Activated T-cell treated with anti-CD3 and anti-CD28 coated beads, Interleukin-2, amount 50 U/mL, for 4 hours (primary cell): ENCODE measurements at regions not wholly inside any gene's neighbourhood (a gene's known extent, or its start where the extent isn't known, plus 50 kb on each side); places are given as distances from the start of the nearest gene placed in this dataset.
"Not testable (repeated sequence)": the region's sequence is repeated elsewhere in the genome, so short reads cannot be mapped to it uniquely, and the experiment has no call there.

Source experiments
- ATAC-seq, 2 donors: fragments of 200-7000 bp; cut with Tn5 transposase; one replicate each; pipeline ENCODE4 v1.10.0; 2021
- DNase-seq: peaks from one replicate; pipeline ENCODE4 v3.0.0-alpha.2; 2020
- H3K27me3 Mint-ChIP-seq: one replicate; pipeline ENCODE4 v1.8.0; 2021; ENCODE audit warnings: low read depth, mixed read lengths
- H3K36me3 Mint-ChIP-seq: one replicate; pipeline ENCODE4 v1.8.0; 2022; ENCODE audit warnings: mixed read lengths; ENCODE audit not compliant: insufficient read depth
- H3K4me1 Mint-ChIP-seq: one replicate; pipeline ENCODE4 v1.8.0; 2021; ENCODE audit warnings: low read depth, mixed read lengths
- H3K4me3 Mint-ChIP-seq: one replicate; pipeline ENCODE4 v1.8.0; 2021; ENCODE audit warnings: mild to moderate bottlenecking, moderate library complexity, mixed read lengths
- H3K9me3 Mint-ChIP-seq: one replicate; pipeline ENCODE4 v1.8.0; 2021; ENCODE audit warnings: mixed read lengths

- Mint-ChIP-seq H3K4me1 (no peaks in the 10 kb centered on the region), H3K27me3 (no peaks in the 10 kb centered on the region), H3K9me3 (peaks cover 20% of the 10 kb centered on the region), H3K4me3 (no peak overlapping the region), H3K36me3 (no peaks in the 10 kb centered on the region)
- ATAC-seq: no peak
- DNase-seq: no peak
Observed at GRCh38 chr5:111643499-111643898, 113.5 kb downstream of the NREP start.

DNA sequence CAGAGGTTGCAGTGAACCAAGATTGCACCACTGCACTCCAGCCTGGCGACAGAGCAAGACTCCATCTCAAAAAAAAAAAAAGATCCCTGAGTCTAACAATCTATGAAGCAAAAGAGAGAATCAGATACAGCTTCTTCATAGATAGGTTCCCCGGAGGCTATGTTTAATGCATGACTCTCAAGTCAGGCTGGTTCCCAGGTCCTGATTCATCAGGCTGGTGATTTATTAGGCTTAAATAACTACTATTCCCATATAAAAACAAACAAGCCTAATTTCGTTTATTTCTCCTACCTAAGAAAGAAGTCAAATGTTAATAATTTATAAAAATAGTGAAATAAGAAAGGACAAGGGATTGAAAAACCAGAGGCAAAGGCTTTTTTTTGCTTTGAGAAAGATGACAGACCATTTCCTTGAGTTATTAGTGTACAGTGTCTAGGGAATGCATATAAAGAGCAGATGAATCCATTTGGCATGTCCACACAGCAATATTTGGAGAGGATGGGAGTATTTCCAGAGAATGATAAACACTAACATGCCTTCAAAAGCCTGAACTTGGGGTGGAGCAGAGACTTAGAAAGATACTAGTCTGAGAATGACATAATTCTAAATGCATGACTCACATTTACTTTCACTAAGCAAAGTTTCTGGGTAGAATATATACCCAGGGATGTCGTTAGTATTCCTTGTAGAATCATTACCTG is 115.3 kb downstream of the NREP start:
- Mint-ChIP-seq H3K4me1 (no peaks in the 10 kb centered on the region), H3K36me3 (no peaks in the 10 kb centered on the region), H3K4me3 (no peak overlapping the region), H3K27me3 (no peaks in the 10 kb centered on the region), H3K9me3 (peaks cover 27% of the 10 kb centered on the region)
- ATAC-seq (no peak), DNase-seq (no peak)

DNA sequence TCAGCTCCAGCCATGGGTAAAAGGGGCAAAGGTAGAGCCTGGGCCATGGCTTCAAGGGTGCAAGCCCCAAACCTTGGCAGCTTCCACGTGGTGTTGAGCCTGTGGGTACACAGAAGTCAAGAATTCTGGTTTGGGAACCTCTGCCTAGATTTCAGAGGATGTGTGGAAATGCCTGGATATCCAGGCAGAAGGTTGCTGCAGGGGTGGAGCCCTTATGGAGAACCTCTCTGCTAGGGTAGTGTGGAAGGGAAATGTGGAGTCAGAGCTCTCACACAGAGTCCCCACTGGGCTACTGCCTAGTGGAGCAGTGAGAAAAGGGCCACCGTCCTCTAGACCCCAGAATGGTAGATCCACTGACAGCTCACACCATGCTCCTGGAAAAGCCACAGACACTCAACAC is 117.1 kb downstream of the NREP start:
- Mint-ChIP-seq H3K36me3 (no peaks in the 10 kb centered on the region), H3K9me3 (peaks cover 27% of the 10 kb centered on the region), H3K27me3 (no peaks in the 10 kb centered on the region), H3K4me1 (no peaks in the 10 kb centered on the region), H3K4me3 (no peak overlapping the region)
- no peak for ATAC-seq
- DNase-seq: no peak

DNA sequence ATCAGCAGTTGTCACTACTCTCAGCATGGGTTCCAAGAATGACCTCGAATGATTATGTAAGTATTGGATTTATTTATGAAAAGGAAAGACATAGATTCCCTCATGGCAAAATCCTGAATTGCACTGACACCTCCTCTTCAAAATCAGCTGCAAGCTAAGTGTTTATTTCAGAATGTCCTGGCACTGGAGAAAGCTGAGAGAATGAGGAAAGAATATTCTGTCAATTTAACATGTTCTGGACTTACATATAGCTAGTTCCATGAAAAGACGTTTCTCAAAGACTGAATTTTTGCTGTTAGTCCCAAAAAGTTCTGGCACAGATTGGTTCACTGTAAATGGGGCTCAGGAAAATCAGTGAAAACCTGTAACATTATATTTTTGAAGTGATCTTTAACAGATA is 120.3 kb downstream of the NREP start:
- no peaks in the 10 kb centered on the region for H3K4me1 Mint-ChIP-seq
- no peaks in the 10 kb centered on the region for H3K36me3 Mint-ChIP-seq
- no peak overlapping the region for H3K4me3 Mint-ChIP-seq
- peaks cover 27% of the 10 kb centered on the region for H3K9me3 Mint-ChIP-seq
- DNase-seq (no peak), ATAC-seq (no peak)
- H3K27me3 Mint-ChIP-seq: no peaks in the 10 kb centered on the region

DNA sequence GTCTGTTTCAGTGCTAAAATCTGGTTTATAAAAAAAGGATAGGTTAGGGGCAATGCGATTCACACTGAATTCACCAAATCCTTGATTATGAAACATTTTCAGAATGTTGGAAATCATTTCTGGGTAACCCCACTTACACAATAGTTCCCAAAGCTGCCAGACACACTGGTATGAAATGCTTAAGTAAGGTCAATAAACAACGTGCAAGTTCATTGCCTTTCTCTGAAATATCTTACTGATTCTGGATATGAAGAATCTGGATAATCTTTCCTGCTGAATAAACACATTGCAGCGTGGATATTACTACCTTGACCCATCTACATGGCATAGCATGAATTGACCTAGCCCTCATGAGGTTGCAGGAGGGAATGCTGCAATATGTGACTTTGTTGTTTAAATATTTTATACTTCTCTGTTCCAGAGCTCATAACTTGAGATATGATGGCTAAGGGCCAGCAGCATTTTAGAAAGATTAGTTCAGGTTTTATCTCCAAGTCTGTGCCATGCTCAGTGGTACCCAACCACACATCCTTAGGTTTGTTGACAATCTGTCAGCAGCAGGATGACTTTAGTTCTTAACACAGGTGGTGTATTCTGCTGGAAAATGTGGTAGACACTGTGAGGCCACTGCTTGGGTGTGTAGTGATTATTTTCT is 121.0 kb downstream of the NREP start:
- no peak overlapping the region for H3K4me3 Mint-ChIP-seq
- no peaks in the 10 kb centered on the region for H3K4me1 Mint-ChIP-seq
- no peaks in the 10 kb centered on the region for H3K27me3 Mint-ChIP-seq
- H3K36me3 Mint-ChIP-seq: no peaks in the 10 kb centered on the region
- no peak for DNase-seq
- no peak for ATAC-seq
- H3K9me3 Mint-ChIP-seq: peaks cover 27% of the 10 kb centered on the region

GRCh38 chr5:111635151-111635902 is 121.7 kb downstream of the NREP start:
- peaks cover 20% of the 10 kb centered on the region for H3K9me3 Mint-ChIP-seq
- H3K27me3 Mint-ChIP-seq: no peaks in the 10 kb centered on the region
- DNase-seq (no peak), ATAC-seq (no peak)
- no peak overlapping the region for H3K4me3 Mint-ChIP-seq
- H3K36me3 Mint-ChIP-seq: no peaks in the 10 kb centered on the region
- no peaks in the 10 kb centered on the region for H3K4me1 Mint-ChIP-seq

DNA sequence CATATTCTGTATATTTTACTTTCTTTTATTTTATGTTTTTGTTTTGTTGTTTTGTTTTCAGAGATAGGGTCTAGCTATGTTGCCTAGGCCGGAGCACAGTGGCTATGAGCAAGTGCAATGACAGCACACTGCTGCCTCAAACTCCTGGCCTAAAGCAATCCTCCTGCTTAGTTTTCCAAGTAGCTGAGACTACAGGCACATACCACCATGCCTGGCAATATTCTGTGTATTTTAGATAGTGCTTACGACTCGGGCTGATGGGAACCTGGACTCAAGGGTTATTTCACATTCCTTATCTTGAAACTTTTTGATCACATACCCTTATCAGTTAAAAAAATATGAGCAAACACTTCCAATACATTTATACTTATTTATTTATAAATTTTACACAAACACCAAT is 119.0 kb upstream of the STARD4 start:
- ATAC-seq: no peak
- H3K27me3 Mint-ChIP-seq: peaks cover 4% of the 10 kb centered on the region
- peaks cover 4% of the 10 kb centered on the region for H3K9me3 Mint-ChIP-seq
- H3K36me3 Mint-ChIP-seq: no peaks in the 10 kb centered on the region
- no peak for DNase-seq
- H3K4me3 Mint-ChIP-seq: no peak overlapping the region
- H3K4me1 Mint-ChIP-seq: peaks cover 2% of the 10 kb centered on the region

- Mint-ChIP-seq H3K9me3 (peaks cover 7% of the 10 kb centered on the region), H3K27me3 (peaks cover 4% of the 10 kb centered on the region), H3K36me3 (no peaks in the 10 kb centered on the region), H3K4me1 (peaks cover 2% of the 10 kb centered on the region), H3K4me3 (no peak overlapping the region)
- no peak for DNase-seq
- ATAC-seq: no peak
Observed at GRCh38 chr5:111628901-111629300, 116.6 kb upstream of the STARD4 start.

- peaks cover 4% of the 10 kb centered on the region for H3K27me3 Mint-ChIP-seq
- no peak overlapping the region for H3K4me3 Mint-ChIP-seq
- peaks cover 2% of the 10 kb centered on the region for H3K4me1 Mint-ChIP-seq
- peaks cover 7% of the 10 kb centered on the region for H3K9me3 Mint-ChIP-seq
- no peak for DNase-seq
- peak; percentile 88 to 94 for ATAC-seq
- no peaks in the 10 kb centered on the region for H3K36me3 Mint-ChIP-seq
Observed at GRCh38 chr5:111627862-111628261, 115.5 kb upstream of the STARD4 start.

DNA sequence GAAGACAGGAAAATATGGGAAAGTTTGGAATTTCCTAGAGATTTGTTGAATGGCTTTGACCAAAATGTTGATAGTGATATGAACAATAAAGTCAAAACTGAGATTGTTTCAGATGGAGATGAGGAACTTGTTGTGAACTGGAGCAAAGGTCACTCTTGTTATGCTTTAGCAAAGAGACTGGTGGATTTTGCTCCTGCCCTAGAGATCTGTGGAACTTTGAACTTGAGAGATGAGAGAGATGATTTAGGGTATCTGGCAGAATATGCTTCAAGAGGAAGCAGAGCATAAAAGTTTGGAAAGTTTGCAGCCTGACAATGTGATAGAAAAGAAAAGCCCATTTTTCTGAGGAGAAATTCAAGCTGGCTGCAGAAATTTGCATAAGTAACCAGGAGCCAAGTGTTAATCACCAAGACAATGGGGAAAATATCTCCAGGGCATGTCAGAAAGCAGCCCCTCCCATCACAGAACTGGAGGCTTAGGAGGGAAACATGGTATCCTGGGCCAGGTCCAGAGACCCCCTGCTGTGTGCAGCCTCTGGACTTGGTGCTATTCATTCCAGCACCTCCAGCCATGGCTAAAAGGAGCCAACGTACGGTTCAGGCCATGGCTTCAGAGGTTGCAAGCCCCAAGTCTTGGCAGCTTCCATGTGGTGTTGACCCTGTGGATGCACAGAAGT is 114.3 kb upstream of the STARD4 start:
- DNase-seq (no peak), ATAC-seq (no peak)
- Mint-ChIP-seq H3K4me1 (peaks cover 2% of the 10 kb centered on the region), H3K27me3 (peaks cover 4% of the 10 kb centered on the region), H3K9me3 (peaks cover 7% of the 10 kb centered on the region), H3K4me3 (no peak overlapping the region), H3K36me3 (no peaks in the 10 kb centered on the region)

DNA sequence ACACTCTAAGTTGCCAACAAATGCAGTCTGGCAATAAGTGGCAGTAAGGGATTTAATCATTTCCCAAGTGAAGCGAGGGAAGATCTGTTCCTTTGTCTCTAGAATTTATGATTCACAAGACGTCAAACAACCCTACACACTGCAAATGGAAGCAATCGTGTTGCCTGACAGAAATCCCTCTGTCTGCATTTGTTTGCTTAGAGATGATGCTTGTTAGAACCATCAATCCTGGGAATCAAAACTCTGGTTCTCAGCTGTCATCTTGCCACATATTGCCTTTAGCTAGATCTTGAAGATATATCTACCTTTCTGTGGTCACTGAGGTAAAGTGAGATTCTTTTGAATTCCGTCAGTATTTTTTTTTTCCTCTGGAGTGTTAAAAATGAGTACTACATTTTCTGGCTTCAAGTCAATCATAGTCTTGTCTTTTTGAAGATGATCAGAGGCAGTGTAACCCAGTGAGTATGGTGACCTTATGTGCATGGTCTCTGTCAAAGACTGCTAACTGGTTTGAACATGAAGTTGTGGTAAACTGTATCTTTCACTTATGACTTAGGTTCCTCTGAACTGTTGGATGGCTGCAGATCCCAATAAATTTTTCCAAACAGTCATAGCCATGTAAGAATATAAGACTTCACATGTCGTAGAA is 106.4 kb upstream of the STARD4 start:
- Mint-ChIP-seq H3K27me3 (peaks cover 5% of the 10 kb centered on the region), H3K4me3 (no peak overlapping the region), H3K9me3 (no peaks in the 10 kb centered on the region), H3K4me1 (no peaks in the 10 kb centered on the region), H3K36me3 (no peaks in the 10 kb centered on the region)
- ATAC-seq (peak in 1 of 2 donors; percentile 37), DNase-seq (no peak)

DNA sequence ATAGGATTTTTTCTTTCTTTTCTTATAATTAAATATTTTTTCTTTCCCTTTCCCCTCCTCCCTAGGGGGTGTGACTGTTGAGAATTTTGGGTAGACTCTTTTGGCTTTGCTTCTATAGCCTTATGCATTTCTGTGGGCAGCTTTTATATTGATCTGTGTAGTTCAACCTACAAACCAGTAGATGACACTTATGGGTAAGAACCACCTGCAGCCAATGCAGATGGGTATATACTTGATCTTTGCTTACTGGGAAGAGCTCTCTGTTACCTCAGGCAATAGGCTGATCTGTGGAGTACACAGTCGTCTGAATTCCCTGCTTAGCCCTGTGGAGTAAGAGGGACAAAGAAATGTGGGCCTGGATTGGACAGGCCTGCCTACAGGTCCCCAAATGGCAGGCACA is 102.7 kb upstream of the STARD4 start:
- no peak for ATAC-seq
- H3K4me3 Mint-ChIP-seq: no peak overlapping the region

DNA sequence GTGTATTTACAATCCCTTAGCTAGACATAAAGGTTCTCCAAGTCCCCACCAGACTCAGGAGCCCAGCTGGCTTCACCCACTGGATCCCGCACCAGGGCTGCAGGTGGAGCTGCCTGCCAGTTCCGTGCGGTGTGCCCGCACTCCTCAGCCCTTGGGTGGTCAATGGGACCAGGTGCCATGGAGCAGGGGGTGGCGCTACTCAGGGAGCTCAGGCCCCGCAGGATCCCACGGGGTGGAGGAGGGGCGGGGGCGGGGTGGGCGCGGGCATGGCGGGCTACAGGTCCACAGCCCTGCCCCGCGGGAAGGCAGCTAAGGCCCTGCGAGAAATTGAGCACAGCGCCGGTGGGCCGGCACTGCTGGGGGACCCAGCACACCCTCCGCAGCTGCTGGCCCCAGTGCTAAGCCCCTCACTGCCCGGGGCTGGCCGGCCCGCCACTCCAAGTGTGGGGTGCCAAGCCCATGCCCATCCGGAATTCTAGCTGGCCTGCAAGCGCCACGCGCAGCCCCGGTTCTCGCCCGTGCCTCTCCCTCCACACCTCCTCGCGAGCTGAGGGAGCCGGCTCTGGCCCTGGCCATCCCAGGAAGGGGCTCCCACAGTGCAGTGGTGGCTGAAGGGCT is 99.8 kb upstream of the STARD4 start:
- DNase-seq, H3K36me3 Mint-ChIP-seq, H3K4me1 Mint-ChIP-seq, H3K27me3 Mint-ChIP-seq, H3K4me3 Mint-ChIP-seq, H3K9me3 Mint-ChIP-seq, ATAC-seq: not testable (repeated sequence)

More for the DNA sequence above, 102.7 kb upstream of the STARD4 start:
- H3K9me3 Mint-ChIP-seq: peaks cover 6% of the 10 kb centered on the region
- no peaks in the 10 kb centered on the region for H3K36me3 Mint-ChIP-seq
- H3K27me3 Mint-ChIP-seq: no peaks in the 10 kb centered on the region
- DNase-seq: no peak
- no peaks in the 10 kb centered on the region for H3K4me1 Mint-ChIP-seq

DNA sequence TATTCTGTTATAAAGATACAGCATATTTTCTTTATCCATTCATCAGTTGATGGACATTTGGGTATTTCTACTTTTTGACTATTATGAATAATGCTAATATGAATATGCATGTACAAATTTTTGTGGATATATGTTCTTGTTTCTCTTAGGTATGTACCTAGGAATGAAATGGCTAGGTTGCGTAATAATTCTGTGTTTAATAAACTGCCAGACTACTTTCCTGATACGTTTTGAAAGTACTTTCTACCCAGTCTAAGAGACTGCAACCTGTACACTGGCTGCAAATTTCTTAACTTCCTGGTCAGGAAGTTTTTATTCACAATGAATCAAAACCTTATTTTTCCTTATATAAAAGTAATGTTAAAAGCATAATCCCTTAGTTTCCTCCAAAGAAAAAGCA is 93.9 kb upstream of the STARD4 start:
- Mint-ChIP-seq H3K4me3 (no peak overlapping the region), H3K9me3 (peaks cover 6% of the 10 kb centered on the region), H3K36me3 (no peaks in the 10 kb centered on the region), H3K27me3 (peaks cover 7% of the 10 kb centered on the region), H3K4me1 (no peaks in the 10 kb centered on the region)
- DNase-seq (no peak), ATAC-seq (no peak)
